H1 (cell line): ENCODE measurements at regions not wholly inside any gene's neighbourhood (a gene's known extent, or its start where the extent isn't known, plus 50 kb on each side); places are given as distances from the start of the nearest gene placed in this dataset.

ENCODE experiments used
- CTCF ChIA-PET: fragments of 300-600 bp; sonication (Branson Sonifier 250); formaldehyde crosslinking; loops from one replicate; lab custom pipeline; 2021; ENCODE audit not compliant: partially characterized antibody; lab: Charles Lee
- POLR2A ChIA-PET: fragments of 300-600 bp; sonication (Branson Sonifier 250); formaldehyde crosslinking; loops from one replicate; lab custom pipeline; 2021; ENCODE audit warnings: inconsistent platforms; ENCODE audit not compliant: partially characterized antibody; lab: Charles Lee
- DNase-seq, 2 experiments: peaks; one replicate each; pipeline versions ENCODE4 v3.0.0 to v3.0.0-alpha.2; 2010 to 2022; ENCODE audit warnings: low spot score in 2 of 2, low read depth in 1 of 2, mixed read lengths in 1 of 2
- FAIRE-seq: peaks from 2 replicates; lab custom pipeline; 2011; peaks lifted over from hg19 to GRCh38; lab: Jason Lieb, UNC
- H2AFZ ChIP-seq: 2 replicates; pipeline ENCODE4 v1.8.1; 2012; ENCODE audit warnings: low read length, inconsistent platforms
- H2AK5ac ChIP-seq: 2 replicates; pipeline ENCODE4 v1.6.1; 2013; ENCODE audit warnings: low read depth, low read length
- H2BK120ac ChIP-seq: replicated peaks from 2 replicates; pipeline ENCODE3; 2013; ENCODE audit warnings: low read depth, low read length, inconsistent platforms
- H2BK12ac ChIP-seq: 2 replicates; pipeline ENCODE4 v1.6.1; 2013; ENCODE audit warnings: low read depth, low read length
- H2BK15ac ChIP-seq: 2 replicates; pipeline ENCODE4 v1.6.1; 2013; ENCODE audit warnings: low read length
- H2BK20ac ChIP-seq: 2 replicates; pipeline ENCODE4 v1.6.1; 2013; ENCODE audit warnings: low read length
- H2BK5ac ChIP-seq: 2 replicates; pipeline ENCODE4 v1.6.1; 2013; ENCODE audit warnings: low read depth, low read length
- H3K14ac ChIP-seq: 2 replicates; pipeline ENCODE4 v1.6.1; 2013; ENCODE audit warnings: inconsistent platforms; ENCODE audit not compliant: insufficient read length
- H3K18ac ChIP-seq: 2 replicates; pipeline ENCODE4 v1.6.1; 2013; ENCODE audit warnings: low read length; ENCODE audit errors: extremely low read depth
- H3K23ac ChIP-seq: 2 replicates; pipeline ENCODE4 v1.6.1; 2013; ENCODE audit warnings: inconsistent platforms; ENCODE audit not compliant: insufficient read length
- H3K23me2 ChIP-seq: 2 replicates; pipeline ENCODE4 v1.6.1; 2013; ENCODE audit warnings: low read depth, low read length
- H3K27ac ChIP-seq: 2 replicates; pipeline ENCODE4 v1.6.1; 2011; ENCODE audit warnings: low read depth, low read length, inconsistent platforms
- H3K27me3 ChIP-seq, 4 experiments: replicated peaks in 1 of 4; 1 replicate in 1 of 4; 2 replicates in 3 of 4; pipeline versions ENCODE4 v1.6.1 to v1.8.1; 2011 to 2013; ENCODE audit warnings: low read length in 3 of 4, mild to moderate bottlenecking in 3 of 4, inconsistent platforms in 2 of 4, mixed read lengths in 2 of 4, moderate library complexity in 1 of 4; ENCODE audit not compliant: control insufficient read depth in 3 of 4, insufficient read depth in 3 of 4; ENCODE audit errors: extremely low read depth in 1 of 4
- H3K36me3 ChIP-seq, 4 experiments: 2 replicates each; pipeline versions ENCODE4 v1.6.1 to v1.8.1; 2011 to 2013; ENCODE audit warnings: mild to moderate bottlenecking in 4 of 4, low read length in 3 of 4, moderate library complexity in 2 of 4, control low read depth in 1 of 4, inconsistent platforms in 1 of 4; ENCODE audit not compliant: insufficient read depth in 4 of 4, control insufficient read depth in 2 of 4
- H3K4ac ChIP-seq: replicated peaks from 2 replicates; pipeline ENCODE3; 2013; ENCODE audit warnings: low read length, low read depth, mixed read lengths, inconsistent platforms; ENCODE audit not compliant: insufficient read length
- H3K4me1 ChIP-seq, 4 experiments: replicated peaks in 1 of 4; 1 replicate in 1 of 4; 2 replicates in 3 of 4; pipeline versions ENCODE4 v1.6.1 to v1.8.1; 2011 to 2013; ENCODE audit warnings: low read length in 3 of 4, inconsistent platforms in 2 of 4, mixed read lengths in 1 of 4; ENCODE audit not compliant: insufficient read depth in 4 of 4, control insufficient read depth in 3 of 4
- H3K4me2 ChIP-seq, 2 experiments: 2 replicates each; pipeline versions ENCODE4 v1.6.1 to v1.8.1; 2011 to 2013; ENCODE audit warnings: low read depth in 2 of 2, low read length in 2 of 2, control low read depth in 1 of 2, inconsistent platforms in 1 of 2, mild to moderate bottlenecking in 1 of 2; ENCODE audit not compliant: insufficient read depth in 1 of 2
- H3K4me3 ChIP-seq, 4 experiments: fragments of 200-600, 300-600 bp in 1 of 4; sonication (generic), shearing (Covaris generic), sonication (Bioruptor Twin) in 1 of 4; 2 replicates each; pipeline versions ENCODE4 v1.5.1 to v1.8.1; 2011 to 2016; ENCODE audit warnings: low read length in 4 of 4, low read depth in 3 of 4, control low read depth in 2 of 4, inconsistent platforms in 2 of 4, mild to moderate bottlenecking in 2 of 4, mixed read lengths in 1 of 4, moderate library complexity in 1 of 4; ENCODE audit not compliant: insufficient read depth in 2 of 4; ENCODE audit errors: extremely low read depth in 1 of 4
- H3K56ac ChIP-seq: replicated peaks from 2 replicates; pipeline ENCODE3; 2013; ENCODE audit warnings: low read depth, mild to moderate bottlenecking, mixed read lengths, low read length, inconsistent platforms; ENCODE audit not compliant: insufficient read length
- H3K79me1 ChIP-seq: 2 replicates; pipeline ENCODE4 v1.6.1; 2013; ENCODE audit warnings: low read depth, low read length, control low read depth
- H3K79me2 ChIP-seq, 2 experiments: 2 replicates each; pipeline versions ENCODE4 v1.6.1 to v1.8.1; 2012 to 2013; ENCODE audit warnings: low read length in 2 of 2, mild to moderate bottlenecking in 2 of 2, inconsistent platforms in 1 of 2; ENCODE audit not compliant: insufficient read depth in 2 of 2, control insufficient read depth in 1 of 2
- H3K9ac ChIP-seq, 4 experiments: replicated peaks in 1 of 4; 1 replicate in 1 of 4; 2 replicates in 3 of 4; pipeline versions ENCODE4 v1.6.1 to v1.8.1; 2011 to 2013; ENCODE audit warnings: low read depth in 3 of 4, low read length in 3 of 4, control low read depth in 2 of 4, mild to moderate bottlenecking in 2 of 4, moderate library complexity in 2 of 4, inconsistent platforms in 1 of 4; ENCODE audit errors: extremely low read depth in 1 of 4
- H3K9me3 ChIP-seq, 2 experiments: 2 replicates each; pipeline versions ENCODE4 v1.6.1 to v1.8.1; 2012 to 2013; ENCODE audit warnings: mild to moderate bottlenecking in 2 of 2, moderate library complexity in 2 of 2, control low read depth in 1 of 2, inconsistent platforms in 1 of 2, low read depth in 1 of 2, low read length in 1 of 2, mixed read lengths in 1 of 2; ENCODE audit not compliant: insufficient read depth in 2 of 2
- H4K20me1 ChIP-seq, 2 experiments: replicated peaks in 1 of 2; 2 replicates each; pipeline versions ENCODE3 to v1.8.1; 2011 to 2013; ENCODE audit warnings: inconsistent platforms in 2 of 2, low read length in 2 of 2, mild to moderate bottlenecking in 1 of 2; ENCODE audit not compliant: insufficient read depth in 2 of 2, control insufficient read depth in 1 of 2
- H4K5ac ChIP-seq: 2 replicates; pipeline ENCODE4 v1.6.1; 2013; ENCODE audit warnings: low read length, low read depth, mixed read lengths, inconsistent platforms; ENCODE audit not compliant: insufficient read length
- H4K8ac ChIP-seq: 2 replicates; pipeline ENCODE4 v1.8.0; 2013; ENCODE audit warnings: mild to moderate bottlenecking, moderate library complexity, low read length, inconsistent platforms; ENCODE audit not compliant: insufficient read depth; ENCODE audit errors: extremely low read depth
- H4K91ac ChIP-seq: replicated peaks from 2 replicates; pipeline ENCODE3; 2013; ENCODE audit warnings: low read length, mixed read lengths, inconsistent platforms; ENCODE audit not compliant: insufficient read length
- ATF2 ChIP-seq: IDR thresholded peaks from 2 replicates; pipeline ENCODE4 v1.6.1; 2012; ENCODE audit warnings: low read length, inconsistent platforms
- CHD1 ChIP-seq: IDR thresholded peaks from 2 replicates; pipeline ENCODE4 v1.6.1; 2012; ENCODE audit warnings: low read depth, low read length, improper control_type of control experiment
- CHD2 ChIP-seq: IDR thresholded peaks from 2 replicates; pipeline ENCODE4 v1.6.1; 2012; ENCODE audit warnings: low read length, improper control_type of control experiment
- CREB1 ChIP-seq: IDR thresholded peaks from 2 replicates; pipeline ENCODE4 v1.6.1; 2012; ENCODE audit warnings: inconsistent platforms
- NRF1 ChIP-seq: IDR thresholded peaks from 2 replicates; pipeline ENCODE4 v1.6.1; 2011; ENCODE audit warnings: mild to moderate bottlenecking, low read depth, low read length, improper control_type of control experiment
- PHF8 ChIP-seq: fragments of 200-600 bp; sonication (generic); conservative IDR thresholded peaks from 2 replicates; pipeline ENCODE4 v1.7.1; 2012; ENCODE audit warnings: low read depth, mild to moderate bottlenecking, inconsistent platforms, low read length, moderate library complexity
- POLR2AphosphoS5 ChIP-seq: IDR thresholded peaks from 2 replicates; pipeline ENCODE4 v1.6.1; 2011; ENCODE audit warnings: low read depth, low read length
- RAD21 ChIP-seq, 2 experiments: IDR thresholded peaks in 1 of 2; conservative IDR thresholded peaks in 1 of 2; 2 replicates each; pipeline ENCODE4 v1.6.1; 2011; ENCODE audit warnings: low read depth in 2 of 2, low read length in 2 of 2, improper control_type of control experiment in 1 of 2, inconsistent platforms in 1 of 2, mild to moderate bottlenecking in 1 of 2, moderate library complexity in 1 of 2
- RBBP5 ChIP-seq: IDR thresholded peaks from 2 replicates; pipeline ENCODE4 v1.7.1; 2012; ENCODE audit warnings: low read depth, mild to moderate bottlenecking, inconsistent platforms, low read length, moderate library complexity, borderline replicate concordance
- SIN3A ChIP-seq, 2 experiments: IDR thresholded peaks in 1 of 2; conservative IDR thresholded peaks in 1 of 2; 2 replicates each; pipeline ENCODE4 v1.6.1; 2011 to 2012; ENCODE audit warnings: low read length in 2 of 2, improper control_type of control experiment in 1 of 2, low read depth in 1 of 2, mild to moderate bottlenecking in 1 of 2
- SUZ12 ChIP-seq: fragments of 200-600 bp; sonication (generic); IDR thresholded peaks from 2 replicates; pipeline ENCODE4 v1.6.1; 2012; ENCODE audit warnings: mild to moderate bottlenecking, inconsistent platforms, low read length, moderate library complexity, mixed read lengths
- USF2 ChIP-seq: IDR thresholded peaks from 2 replicates; pipeline ENCODE4 v1.6.1; 2011; ENCODE audit warnings: low read length, improper control_type of control experiment

DNA sequence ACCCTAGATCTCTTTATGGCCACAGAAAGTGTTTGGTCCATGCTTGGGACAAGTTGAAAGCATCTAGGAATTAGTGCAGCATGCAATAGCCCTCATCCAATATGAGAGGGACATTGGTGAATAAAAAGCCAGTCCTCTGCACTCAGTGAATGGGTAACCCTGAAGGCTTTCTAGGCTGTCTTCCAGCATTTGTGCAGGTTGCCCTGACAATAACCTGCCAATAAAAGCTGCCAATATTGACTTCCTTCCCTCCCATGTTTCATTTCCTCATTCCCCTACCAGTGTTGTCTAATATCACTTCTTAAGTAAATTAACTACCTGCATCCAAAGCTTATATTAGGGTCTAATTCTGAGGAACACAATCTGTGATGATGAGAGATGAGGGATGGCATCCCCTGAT, 563.6 kb upstream of the NEGR1 start:
- H2AK5ac ChIP-seq = no peak overlapping the region
- H3K4me3 ChIP-seq = no peak overlapping the region
- no peaks in the 10 kb centered on the region for H3K27me3 ChIP-seq
- no peaks in the 10 kb centered on the region for H3K9me3 ChIP-seq
- no peak overlapping the region for H3K56ac ChIP-seq
- H2BK15ac ChIP-seq = no peak overlapping the region
- no peak overlapping the region for H3K14ac ChIP-seq
- no peak for FAIRE-seq
- H3K4me2 ChIP-seq = no peak overlapping the region
- DNase-seq = no peak
- no peaks in the 10 kb centered on the region for H3K36me3 ChIP-seq
- H3K79me1 ChIP-seq = no peaks in the 10 kb centered on the region
- H2BK120ac ChIP-seq = no peak overlapping the region
- H2AFZ ChIP-seq = no peak overlapping the region
- H4K91ac ChIP-seq = no peak overlapping the region
- H3K23me2 ChIP-seq = no peaks in the 10 kb centered on the region
- H2BK5ac ChIP-seq = peak overlapping the region; percentile 80; the same call in 1 of the 2 replicates
- H3K4me1 ChIP-seq = peaks cover 0 to 5% (median 2%) of the 10 kb centered on the region in 4 experiments; a peak in 3 of 7 replicates
- H2BK12ac ChIP-seq = 0 out of 2 replicates have a peak overlapping the region, but pooled peaks have one; percentile 20
- CTCF ChIA-PET = interaction anchor here (0.7 to 2.8 kb wide), 11 partner anchors 9 to 764 kb away, joined by 3 to 20 read pairs (median 4); no protein-coding TSS in a partner anchor
- no peak overlapping the region for H3K23ac ChIP-seq
- no peak overlapping the region for H3K27ac ChIP-seq
- no peak overlapping the region for H4K5ac ChIP-seq
- no peaks in the 10 kb centered on the region for H3K79me2 ChIP-seq
- H3K4ac ChIP-seq = no peak overlapping the region
- H4K8ac ChIP-seq = no peak overlapping the region
- no peaks in the 10 kb centered on the region for H4K20me1 ChIP-seq
- H2BK20ac ChIP-seq = no peak overlapping the region; the same call in 1 of the 2 replicates
- POLR2A ChIA-PET = interaction anchor here (1.5 kb wide), 1 partner anchor 14 kb away, joined by 4 read pairs; no protein-coding TSS in a partner anchor
- no peak overlapping the region for H3K9ac ChIP-seq
- peak overlapping the region; percentile 9; the same call in 1 of the 2 replicates for H3K18ac ChIP-seq
- TF ChIP-seq POLR2AphosphoS5 (no peak), ATF2 (no peak), PHF8 (no peak), CREB1 (no peak), RBBP5 (no peak), SIN3A (conservative IDR thresholded peaks at IDR 0.05 in 1 of 2, IDR thresholded peaks at IDR 0.05 in 1 of 2; ENCODE audit: low read depth in 1 of 2, low read length in 2 of 2) (no peak), CHD2 (no peak), NRF1 (no peak), RAD21 (IDR thresholded peaks at IDR 0.05 in 1 of 2, conservative IDR thresholded peaks at IDR 0.05 in 1 of 2; ENCODE audit: low read depth in 2 of 2, low read length in 2 of 2) (no peak), CHD1 (no peak), SUZ12 (no peak), USF2 (no peak)
